GM18873 (cell line): ENCODE measurements at regions not wholly inside any gene's neighbourhood (a gene's known extent, or its start where the extent isn't known, plus 50 kb on each side); places are given as distances from the start of the nearest gene placed in this dataset.

Experiments
- ATAC-seq: cut with Tn5 transposase; IDR thresholded peaks from one replicate; pipeline ENCODE4 v1.9.1; 2021; ENCODE audit warnings: mild to moderate bottlenecking, moderate library complexity, moderate number of reproducible peaks; ENCODE audit not compliant: unreplicated experiment, low FRiP score

GRCh38 chr15:36208868-36209582 lies 370.4 kb upstream of the CDIN1 start:
- ATAC-seq: no peak

DNA sequence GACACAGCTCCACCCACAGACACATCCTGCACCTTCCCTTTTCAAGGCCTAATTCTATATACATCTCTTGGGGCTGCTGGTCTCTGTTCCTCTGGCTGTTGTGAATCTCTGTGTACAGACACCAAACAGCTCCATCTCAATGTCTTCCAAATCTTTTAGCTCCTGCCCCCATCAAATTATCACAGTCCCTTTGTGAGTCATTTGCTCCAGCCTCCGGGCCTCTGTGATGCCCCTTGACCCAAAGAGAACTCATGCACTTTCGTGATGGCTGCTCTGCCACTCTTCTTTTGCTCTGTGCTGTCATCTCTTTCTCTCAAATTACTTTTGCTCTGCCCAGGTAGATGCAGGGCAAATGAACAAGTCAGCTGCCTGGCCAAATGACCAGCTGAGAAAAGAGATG lies 369.0 kb upstream of the CDIN1 start:
- no peak for ATAC-seq

GRCh38 chr15:36218322-36218721 lies 361.1 kb upstream of the CDIN1 start:
- ATAC-seq: no peak

- no peak for ATAC-seq
These were observed 360.4 kb upstream of the CDIN1 start for GRCh38 chr15:36218991-36219390.

GRCh38 chr15:36221992-36222391 lies 357.4 kb upstream of the CDIN1 start:
- ATAC-seq: no peak

DNA sequence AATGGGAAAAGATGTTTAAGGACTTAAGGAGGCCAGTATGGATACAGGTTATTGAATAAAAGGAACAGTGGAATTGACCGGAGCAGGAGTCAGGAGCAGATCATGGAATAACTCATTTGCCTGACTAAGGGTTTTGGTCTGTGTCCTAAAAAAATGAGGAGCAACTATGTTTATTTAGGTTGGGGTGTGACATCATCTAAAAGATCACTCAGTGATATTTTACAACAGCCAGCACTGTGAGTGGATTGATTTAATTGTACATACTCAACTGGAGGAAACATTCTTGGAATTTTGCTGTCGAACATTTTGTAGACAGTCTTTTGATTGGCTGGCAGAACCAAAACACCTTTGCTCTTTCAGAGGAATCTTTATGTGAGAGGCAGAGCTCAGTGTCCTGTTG lies 348.6 kb upstream of the CDIN1 start:
- ATAC-seq: no peak

DNA sequence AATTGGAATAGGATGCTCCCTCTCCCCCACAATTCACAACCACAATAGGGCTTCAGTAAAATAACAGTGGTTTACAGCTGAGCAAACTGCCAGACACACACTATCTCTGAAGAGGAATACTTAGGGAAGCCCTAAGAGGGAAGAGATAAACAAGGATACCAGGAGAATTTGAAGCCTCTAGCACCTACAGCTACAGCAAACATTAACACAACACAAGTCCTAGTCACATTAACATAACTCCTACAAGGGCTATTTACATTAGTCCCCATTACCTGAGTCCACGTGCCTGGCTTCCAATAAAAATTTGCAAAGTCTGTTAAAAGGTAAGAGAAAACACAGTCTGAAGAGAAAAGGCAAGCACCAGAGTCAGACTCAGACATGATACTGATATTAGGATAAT lies 346.9 kb upstream of the CDIN1 start:
- ATAC-seq: no peak

DNA sequence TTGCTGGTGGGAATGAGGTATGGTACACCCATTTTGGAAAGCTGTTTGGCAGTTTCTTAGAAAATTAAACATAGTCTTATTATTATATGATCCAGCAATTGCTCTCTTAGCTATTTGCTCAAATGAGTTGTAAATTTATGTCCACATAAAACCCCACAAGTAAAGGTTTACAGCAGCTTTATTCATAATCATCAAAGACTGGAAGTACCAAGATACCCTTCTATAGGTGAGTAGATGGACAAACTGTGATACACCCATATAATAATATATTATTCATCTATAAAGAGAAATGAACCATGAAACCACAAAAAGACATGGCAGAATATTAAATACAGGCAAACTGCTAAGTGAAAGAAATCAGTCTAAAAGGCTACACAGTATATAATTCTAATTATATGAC lies 344.7 kb upstream of the CDIN1 start:
- ATAC-seq: no peak

DNA sequence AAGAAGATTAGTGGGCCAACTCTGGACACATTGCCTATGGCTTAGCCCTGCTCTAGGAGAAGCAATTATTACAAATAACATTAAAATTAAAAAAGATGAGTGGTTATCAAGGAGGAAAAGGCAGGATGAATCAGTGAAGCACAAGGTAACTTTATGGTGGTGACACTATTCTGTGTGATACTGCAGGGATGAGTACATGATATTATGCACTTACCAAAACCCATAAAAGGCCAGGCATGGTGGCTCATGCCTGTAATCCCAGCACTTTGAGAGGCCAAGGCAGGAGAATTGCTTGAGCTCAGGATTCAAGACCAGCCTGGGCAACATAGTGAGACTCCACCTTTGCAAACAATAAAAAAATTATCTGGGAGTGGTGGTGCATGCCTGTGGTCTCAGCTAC lies 344.3 kb upstream of the CDIN1 start:
- no peak for ATAC-seq

- ATAC-seq: no peak
These were observed 339.9 kb upstream of the CDIN1 start for GRCh38 chr15:36239509-36239908.

- no peak for ATAC-seq
These were observed 328.0 kb upstream of the CDIN1 start for GRCh38 chr15:36251450-36251849.

- ATAC-seq: no peak
These were observed 327.2 kb upstream of the CDIN1 start for GRCh38 chr15:36252146-36252711.

DNA sequence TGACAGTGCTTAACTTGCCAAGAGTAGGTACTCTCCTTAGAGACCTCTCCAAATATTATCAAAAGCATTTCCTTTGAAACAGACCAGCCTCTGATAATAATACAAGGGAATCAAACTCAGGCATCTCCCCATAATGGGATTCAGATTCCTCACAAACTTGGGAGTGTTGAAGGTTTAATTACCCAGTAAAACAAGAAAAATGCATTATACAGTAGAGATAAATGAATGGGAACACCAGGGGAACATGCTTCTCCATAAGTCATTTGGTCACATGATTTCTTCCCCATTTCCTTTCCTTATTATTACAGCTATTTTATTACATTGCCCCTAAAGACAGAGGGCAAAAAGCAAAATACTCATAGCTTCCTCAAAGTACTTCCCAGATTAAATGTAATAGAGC lies 325.0 kb upstream of the CDIN1 start:
- no peak for ATAC-seq

- ATAC-seq: no peak
These were observed 323.0 kb upstream of the CDIN1 start for GRCh38 chr15:36256404-36256807.

- no peak for ATAC-seq
These were observed 315.8 kb upstream of the CDIN1 start for GRCh38 chr15:36263666-36264065.

DNA sequence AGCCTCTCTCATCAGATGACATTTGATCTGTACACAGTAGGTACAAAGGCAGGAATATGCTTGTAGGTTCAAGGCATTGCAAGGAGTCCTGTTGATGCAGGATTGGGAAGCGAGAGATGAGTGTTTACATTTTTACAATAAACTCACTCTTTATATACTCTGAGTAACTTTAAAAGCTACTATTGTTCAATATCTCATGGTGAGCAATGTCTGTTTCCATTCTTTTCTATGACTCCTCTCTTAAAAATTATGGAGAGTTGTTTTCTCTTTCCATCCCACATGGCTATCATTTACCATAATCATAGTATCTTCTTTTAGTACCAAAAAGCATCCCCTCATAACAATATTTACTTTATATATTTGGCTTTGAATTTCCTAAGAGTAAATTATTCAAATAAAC lies 314.0 kb upstream of the CDIN1 start:
- no peak for ATAC-seq

DNA sequence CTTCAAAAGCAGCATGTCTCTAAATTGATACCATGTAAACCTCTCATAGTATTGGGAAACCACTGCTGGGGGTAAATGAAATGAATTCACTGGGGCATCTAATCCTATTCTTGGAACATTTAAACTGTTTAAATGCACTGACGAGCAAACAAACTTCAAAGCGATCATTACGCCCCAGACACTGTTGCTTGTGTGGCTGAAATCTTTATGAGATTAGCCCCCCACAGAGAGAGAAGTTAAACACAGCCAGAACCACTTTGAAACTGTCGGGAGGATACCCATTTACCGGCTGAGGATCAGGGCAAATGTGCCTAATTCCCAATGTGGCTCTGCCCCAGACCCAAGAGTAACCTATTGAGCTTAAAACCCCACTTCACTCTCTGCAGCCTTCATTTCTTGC lies 308.4 kb upstream of the CDIN1 start:
- no peak for ATAC-seq

DNA sequence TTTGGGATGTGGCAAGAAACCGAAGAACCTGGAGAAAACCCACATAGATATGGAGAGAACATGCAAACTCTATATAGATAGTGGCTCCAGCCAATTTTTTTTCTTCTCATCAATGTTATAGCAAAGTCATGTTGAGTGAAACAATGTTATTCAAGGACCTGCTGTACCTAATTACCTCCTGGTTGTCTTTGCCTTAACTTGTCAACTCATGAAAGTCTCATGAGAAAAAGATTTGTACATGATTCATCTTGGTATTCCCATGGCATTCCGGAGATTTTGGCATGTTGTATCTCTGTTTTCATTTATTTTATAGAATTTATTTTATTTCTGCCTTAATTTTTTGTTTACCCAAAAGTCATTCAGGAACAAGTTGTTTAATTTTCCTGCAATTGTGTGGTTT lies 303.8 kb upstream of the CDIN1 start:
- ATAC-seq: no peak

GRCh38 chr15:36278219-36278618 lies 301.2 kb upstream of the CDIN1 start:
- no peak for ATAC-seq

GRCh38 chr15:36282821-36283220 lies 296.6 kb upstream of the CDIN1 start:
- no peak for ATAC-seq

- no peak for ATAC-seq
These were observed 294.5 kb upstream of the CDIN1 start for GRCh38 chr15:36284911-36285310.

GRCh38 chr15:36291501-36291900 lies 287.9 kb upstream of the CDIN1 start:
- no peak for ATAC-seq

- no peak for ATAC-seq
These were observed 285.1 kb upstream of the CDIN1 start for GRCh38 chr15:36294359-36294758.
